GM18498 (cell line): ENCODE measurements at regions not wholly inside any gene's neighbourhood (a gene's known extent, or its start where the extent isn't known, plus 50 kb on each side); places are given as distances from the start of the nearest gene placed in this dataset.
"Not testable (repeated sequence)": the region's sequence is repeated elsewhere in the genome, so short reads cannot be mapped to it uniquely, and the experiment has no call there.

Source experiments
- ATAC-seq: cut with Tn5 transposase; IDR thresholded peaks from one replicate; pipeline ENCODE4 v1.9.1; 2021; ENCODE audit warnings: mild to moderate bottlenecking, moderate library complexity; ENCODE audit not compliant: unreplicated experiment

GRCh38 chr3:18237251-18238005 lies 187.7 kb downstream of the SATB1 start:
- ATAC-seq, result peak; percentile 77

DNA sequence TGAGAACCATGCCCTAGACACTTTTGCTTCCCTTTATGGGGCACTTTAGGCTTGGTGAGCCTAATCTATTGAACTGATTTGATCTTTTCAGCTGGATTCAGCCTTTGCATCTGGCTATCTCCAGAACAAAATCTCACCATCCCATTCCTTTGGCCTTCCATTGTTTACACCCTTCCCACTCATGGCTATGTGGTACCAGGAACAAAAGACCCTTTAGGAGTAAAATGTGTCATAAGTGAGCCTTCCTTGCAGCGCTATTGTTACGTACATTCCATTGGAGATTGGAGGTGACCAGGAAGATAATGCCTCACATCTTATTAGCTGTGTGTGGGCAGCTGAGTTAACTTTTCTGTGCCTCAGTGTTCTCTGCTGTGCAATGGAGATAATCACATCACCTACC lies 188.4 kb downstream of the SATB1 start:
- ATAC-seq, result no peak

DNA sequence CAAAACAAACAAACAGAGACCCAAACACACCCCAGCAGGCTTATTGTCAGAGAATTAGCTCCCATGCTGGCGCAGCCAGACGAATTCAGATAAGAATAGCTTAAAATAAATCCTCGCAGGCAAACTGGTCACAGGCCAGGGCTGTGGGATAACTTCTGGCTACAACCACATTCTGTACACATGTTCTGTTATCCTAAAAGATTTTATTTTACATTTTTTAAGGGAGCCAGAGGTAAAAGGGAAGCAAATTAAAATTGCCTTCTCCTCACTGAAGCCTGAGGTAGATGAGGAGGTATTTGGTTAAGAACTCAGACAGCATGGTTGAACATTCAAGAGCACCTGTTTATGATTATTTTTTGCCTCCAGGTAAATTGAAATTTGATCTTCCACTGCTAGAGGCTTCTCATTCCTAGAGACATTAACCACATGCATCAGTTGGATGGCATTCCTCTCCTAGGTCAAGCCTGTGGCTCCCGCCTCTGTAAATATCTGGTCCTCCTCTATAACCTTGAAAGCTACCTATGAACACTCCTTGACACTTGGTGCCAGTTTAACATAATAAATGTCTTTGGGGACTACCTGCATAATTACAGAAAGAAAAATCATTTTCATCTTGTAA lies 190.3 kb downstream of the SATB1 start:
- ATAC-seq, result no peak

DNA sequence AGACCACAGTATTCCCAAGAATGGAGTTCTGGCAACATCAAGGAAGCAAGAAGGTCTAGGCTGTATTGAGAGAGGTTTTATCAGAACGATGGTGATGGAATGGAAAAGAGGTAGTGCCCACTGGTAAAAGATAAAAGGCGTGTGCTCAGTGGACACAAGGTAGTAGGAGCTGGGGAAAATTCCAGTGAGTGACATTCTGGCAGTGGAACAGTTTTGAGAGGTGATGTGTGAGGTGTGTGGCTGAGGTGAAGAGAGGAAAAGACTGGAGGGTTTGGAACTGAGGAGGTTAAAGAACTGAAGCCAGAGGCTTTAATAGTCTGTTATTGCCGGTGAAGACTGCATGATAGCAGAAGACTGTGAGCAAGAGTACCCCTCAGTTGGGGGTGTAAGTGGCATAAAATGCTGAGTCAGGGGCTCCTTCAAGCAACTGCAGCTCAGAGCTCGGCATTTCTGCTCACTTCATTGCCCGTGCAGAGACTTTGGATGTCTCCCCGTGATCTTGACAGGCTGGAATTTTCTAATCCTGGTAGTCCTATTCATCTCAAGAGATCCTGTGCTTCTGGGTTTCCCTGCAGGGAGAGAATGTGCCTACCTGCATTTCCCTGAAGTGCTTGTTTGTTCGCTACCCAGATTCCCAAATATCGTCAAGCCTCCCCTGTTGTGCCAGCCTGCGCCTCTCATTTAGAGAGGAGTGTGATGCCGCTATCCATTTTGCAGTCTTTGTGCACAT lies 191.0 kb downstream of the SATB1 start:
- ATAC-seq, result no peak

DNA sequence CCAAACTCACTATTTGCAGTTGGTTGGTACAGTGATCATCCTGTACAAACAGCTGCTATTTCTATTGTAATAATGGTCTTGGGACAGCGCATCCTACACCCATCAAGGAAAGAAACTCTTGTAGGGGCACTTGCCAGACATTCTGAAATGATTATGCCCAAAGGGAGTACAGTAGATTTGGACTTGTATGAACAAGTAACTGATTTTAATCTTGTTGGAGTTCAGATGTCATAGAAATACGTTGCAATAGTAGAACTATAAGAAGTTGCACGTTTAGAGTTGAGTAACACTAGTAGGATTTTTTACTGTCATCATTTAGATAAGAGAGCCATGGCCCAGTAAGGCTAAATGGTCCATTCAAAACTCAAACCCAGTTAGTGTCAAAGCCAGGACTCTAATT lies 192.8 kb downstream of the SATB1 start:
- no peak for ATAC-seq

DNA sequence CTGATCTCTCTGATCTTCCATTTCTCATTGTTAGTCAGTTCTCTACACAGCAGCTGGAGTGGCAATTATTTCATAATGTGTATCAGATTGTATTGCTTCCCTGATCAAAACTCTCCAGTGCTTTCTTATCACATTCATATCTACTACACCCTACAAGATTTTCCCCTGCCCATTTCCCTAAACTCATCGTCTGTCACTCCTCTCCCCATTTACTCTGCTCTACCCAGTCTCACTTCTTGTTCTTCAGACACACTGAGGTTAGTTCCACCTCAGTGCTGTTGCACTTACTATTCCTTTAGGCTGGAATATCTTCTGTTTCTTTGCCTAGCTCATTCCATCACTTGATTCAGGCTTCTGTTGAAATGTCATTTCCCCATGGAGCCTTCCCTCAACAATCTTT lies 197.1 kb downstream of the SATB1 start:
- ATAC-seq, result no peak

- no peak for ATAC-seq
Measured at GRCh38 chr3:18225709-18226108, 199.4 kb downstream of the SATB1 start.

GRCh38 chr3:18224426-18224825 lies 200.7 kb downstream of the SATB1 start:
- ATAC-seq, result no peak

GRCh38 chr3:18223974-18224373 lies 201.2 kb downstream of the SATB1 start:
- peak; percentile 36 for ATAC-seq

- peak; percentile 99 for ATAC-seq
Measured at GRCh38 chr3:18223571-18223970, 201.6 kb downstream of the SATB1 start.

- ATAC-seq, result no peak
Measured at GRCh38 chr3:18222686-18223085, 202.5 kb downstream of the SATB1 start.

DNA sequence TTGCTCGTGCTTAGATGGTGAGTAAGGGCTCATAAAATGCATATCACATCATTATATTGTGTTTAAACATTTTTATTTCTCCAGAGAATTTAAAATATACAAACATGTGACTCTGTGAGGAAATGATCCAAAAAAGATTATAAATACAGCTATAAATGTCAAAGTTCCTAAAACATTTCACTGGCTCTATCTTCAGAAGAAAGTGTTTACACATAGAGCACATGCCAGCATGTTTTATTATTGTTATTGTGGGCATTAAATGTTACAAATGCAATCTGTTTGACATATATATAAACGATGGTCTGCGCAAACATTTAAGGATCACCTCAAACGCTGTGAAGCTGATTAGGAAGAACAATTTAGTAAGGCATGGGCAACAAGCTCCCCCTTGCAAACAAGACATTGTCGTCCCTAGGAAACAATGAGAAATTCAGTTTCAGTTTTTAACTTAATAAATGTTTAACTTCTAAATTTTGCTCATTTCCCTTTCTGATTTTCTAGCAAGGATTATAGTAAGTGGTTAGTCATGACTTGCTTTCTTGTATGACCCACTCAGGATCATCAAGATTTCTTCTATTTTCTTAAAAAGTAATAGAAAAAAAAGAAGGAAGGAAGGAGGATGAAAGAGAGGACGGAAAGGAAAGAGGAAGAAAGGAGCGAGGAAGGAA lies 207.5 kb downstream of the SATB1 start:
- no peak for ATAC-seq

- no peak for ATAC-seq
Measured at GRCh38 chr3:18216996-18217395, 208.1 kb downstream of the SATB1 start.

- ATAC-seq, result no peak
Measured at GRCh38 chr3:18215639-18216038, 209.5 kb downstream of the SATB1 start.

DNA sequence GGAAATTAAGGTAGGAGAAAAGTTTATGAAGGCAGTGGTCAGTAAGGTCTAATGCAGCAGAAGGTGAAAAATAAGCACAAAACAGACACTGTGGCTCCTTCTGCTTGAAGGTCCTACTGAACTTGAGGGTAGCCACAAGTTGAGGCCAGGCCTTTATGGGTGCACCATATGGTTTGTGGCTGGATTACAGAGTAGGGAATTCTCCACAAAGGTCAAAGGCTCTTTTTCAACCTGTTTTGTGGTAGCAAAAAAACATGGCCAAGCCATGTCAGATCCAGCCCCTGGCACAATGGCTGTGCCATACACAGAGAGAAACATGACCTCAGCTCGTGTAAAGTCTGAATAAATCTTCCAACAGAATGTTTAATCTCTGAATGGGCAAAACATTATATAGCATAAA lies 214.0 kb downstream of the SATB1 start:
- no peak for ATAC-seq

GRCh38 chr3:18208856-18209255 lies 216.3 kb downstream of the SATB1 start:
- no peak for ATAC-seq

- ATAC-seq, result no peak
Measured at GRCh38 chr3:18208091-18208490, 217.0 kb downstream of the SATB1 start.

DNA sequence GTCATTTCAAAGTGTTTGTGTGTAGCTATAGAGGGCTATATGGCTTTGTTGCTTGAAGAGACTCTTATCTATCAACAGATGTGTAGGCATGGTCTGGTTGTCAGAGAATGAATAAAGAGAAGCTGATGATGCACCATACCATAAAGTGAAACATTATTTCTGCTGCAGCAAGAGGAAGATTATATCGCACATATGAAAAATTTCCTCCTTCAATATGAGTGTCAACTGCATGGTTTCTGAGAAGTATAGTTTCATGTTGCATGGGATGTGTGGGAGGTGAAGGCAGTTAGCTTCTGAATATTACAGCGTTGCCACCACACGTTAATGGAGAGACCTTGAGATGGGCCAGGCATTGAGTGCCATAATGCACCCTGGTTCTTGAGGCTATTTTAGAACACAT lies 217.9 kb downstream of the SATB1 start:
- ATAC-seq, result no peak

DNA sequence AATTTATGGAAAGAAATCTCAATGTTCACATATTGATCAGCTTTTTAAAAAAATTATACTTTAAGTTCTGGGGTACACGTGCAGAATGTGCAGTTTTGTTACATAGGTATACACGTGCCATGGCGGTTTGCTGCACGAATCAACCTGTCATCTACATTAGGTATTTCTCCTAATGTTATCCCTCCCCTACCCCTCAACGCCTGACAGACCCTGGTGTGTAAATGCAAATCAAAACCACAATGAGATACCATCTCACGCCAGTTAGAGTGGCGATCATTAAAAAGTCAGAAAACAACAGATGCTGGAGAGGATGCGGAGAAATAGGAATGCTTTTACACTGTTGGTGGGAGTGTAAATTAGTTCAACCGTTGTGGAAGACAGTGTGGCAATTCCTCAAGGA lies 219.4 kb downstream of the SATB1 start:
- not testable (repeated sequence) for ATAC-seq

- no peak for ATAC-seq
Measured at GRCh38 chr3:18201315-18201714, 223.8 kb downstream of the SATB1 start.

DNA sequence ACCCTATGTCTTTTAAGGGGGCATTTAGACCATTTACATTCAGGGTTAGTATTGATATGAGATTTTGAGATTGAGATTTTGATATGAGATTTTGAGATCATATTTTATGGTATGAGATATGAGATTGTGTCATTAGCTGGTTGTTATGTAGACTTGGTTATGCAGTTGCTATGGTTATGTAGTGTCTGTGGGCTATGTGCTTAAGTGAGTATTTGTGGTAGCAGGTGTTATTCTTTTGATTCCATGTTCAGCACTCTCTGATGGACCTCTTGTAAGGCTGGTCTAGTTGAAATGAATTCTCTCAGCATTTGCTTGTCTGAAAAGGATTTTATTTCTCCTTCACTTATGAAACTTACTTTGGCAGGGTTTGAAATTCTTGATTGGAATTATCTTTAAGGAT lies 225.4 kb downstream of the SATB1 start:
- ATAC-seq, result no peak

GRCh38 chr3:18195836-18196235 lies 229.3 kb downstream of the SATB1 start:
- no peak for ATAC-seq
